Prostate gland (tissue), 2 donors: ENCODE measurements at regions not wholly inside any gene's neighbourhood (a gene's known extent, or its start where the extent isn't known, plus 50 kb on each side); places are given as distances from the start of the nearest gene placed in this dataset.
"Not testable (repeated sequence)": the region's sequence is repeated elsewhere in the genome, so short reads cannot be mapped to it uniquely, and the experiment has no call there.

ENCODE experiments used
- CTCF ChIP-seq, 4 experiments: fragments of 200-600 bp in 2 of 4; fragments of 450-650 bp in 2 of 4; sonication (generic) in 2 of 4; IDR thresholded peaks; 1 replicate in 3 of 4; 2 replicates in 1 of 4; pipeline ENCODE4 v1.5.1; 2016 to 2019; ENCODE audit warnings: antibody characterized with exemption in 4 of 4, mild to moderate bottlenecking in 2 of 4, moderate library complexity in 2 of 4
- POLR2A ChIP-seq: fragments of 450-650 bp; IDR thresholded peaks from one replicate; pipeline ENCODE4 v1.6.1; 2016; ENCODE audit warnings: antibody characterized with exemption, mild to moderate bottlenecking
- POLR2AphosphoS5 ChIP-seq: sonication (generic); formaldehyde crosslinking; IDR thresholded peaks from one replicate; pipeline ENCODE4 v1.6.1; 2017; ENCODE audit warnings: antibody characterized with exemption

GRCh38 chr17:62238551-62239338 lies 141.6 kb upstream of the EFCAB3 start:
- not testable (repeated sequence) for TF ChIP-seq CTCF (IDR thresholded peaks at IDR 0.05); POLR2A; POLR2AphosphoS5
